GM10248 (cell line): ENCODE measurements at regions not wholly inside any gene's neighbourhood (a gene's known extent, or its start where the extent isn't known, plus 50 kb on each side); places are given as distances from the start of the nearest gene placed in this dataset.

Source experiments
- CTCF ChIA-PET: fragments of 300-600 bp; sonication (Branson Sonifier 250); formaldehyde crosslinking; extraction: SDS; loops from one replicate; lab custom pipeline; 2021; ENCODE audit warnings: antibody characterized with exemption; lab: Yijun Ruan, JAX
- POLR2A ChIA-PET: fragments of 350-650 bp; sonication (Branson Sonifier 250); formaldehyde crosslinking; extraction: SDS; loops from one replicate; lab custom pipeline; 2020; ENCODE audit warnings: antibody characterized with exemption; lab: Yijun Ruan, JAX
- DNase-seq: peaks from one replicate; pipeline ENCODE4 v3.0.0; 2012; ENCODE audit errors: extremely low spot score
- CTCF ChIP-seq: IDR thresholded peaks from 2 replicates; pipeline ENCODE4 v1.5.1; 2012; ENCODE audit warnings: mild to moderate bottlenecking, low read depth; ENCODE audit errors: extremely low read depth, missing control alignments, control extremely low read depth

- CTCF ChIA-PET, result no interaction called here
- no peak for DNase-seq
- POLR2A ChIA-PET, result no interaction called here
- no peak for TF ChIP-seq CTCF
Observed at GRCh38 chr15:95457520-95457919, 873.0 kb upstream of the NR2F2 start.

GRCh38 chr15:95458721-95459120 is 871.8 kb upstream of the NR2F2 start:
- POLR2A ChIA-PET, result no interaction called here
- TF ChIP-seq CTCF, result no peak
- CTCF ChIA-PET, result no interaction called here
- no peak for DNase-seq

- no peak for DNase-seq
- no peak for TF ChIP-seq CTCF
- ChIA-PET POLR2A (no interaction called here), CTCF (no interaction called here)
Observed at GRCh38 chr15:95459273-95459672, 871.2 kb upstream of the NR2F2 start.

- ChIA-PET CTCF (interaction anchor here (1.7 kb wide), 1 partner anchor 11 kb away, joined by 3 read pairs; no protein-coding TSS in a partner anchor), POLR2A (no interaction called here)
- no peak for TF ChIP-seq CTCF
- no peak for DNase-seq
Observed at GRCh38 chr15:95464509-95464908, 866.0 kb upstream of the NR2F2 start.

GRCh38 chr15:95468820-95469219 is 861.7 kb upstream of the NR2F2 start:
- no peak for DNase-seq
- ChIA-PET CTCF (no interaction called here), POLR2A (no interaction called here)
- no peak for TF ChIP-seq CTCF

GRCh38 chr15:95469496-95470000 is 861.0 kb upstream of the NR2F2 start:
- no peak for DNase-seq
- CTCF ChIA-PET, result interaction anchor here (0.9 kb wide), 1 partner anchor 27 kb away, joined by 4 read pairs; no protein-coding TSS in a partner anchor
- TF ChIP-seq CTCF, result no peak
- POLR2A ChIA-PET, result no interaction called here
